ENCODE measurements at regions not wholly inside any gene's neighbourhood (a gene's known extent, or its start where the extent isn't known, plus 50 kb on each side); places are given as distances from the start of the nearest gene placed in this dataset.

DNA sequence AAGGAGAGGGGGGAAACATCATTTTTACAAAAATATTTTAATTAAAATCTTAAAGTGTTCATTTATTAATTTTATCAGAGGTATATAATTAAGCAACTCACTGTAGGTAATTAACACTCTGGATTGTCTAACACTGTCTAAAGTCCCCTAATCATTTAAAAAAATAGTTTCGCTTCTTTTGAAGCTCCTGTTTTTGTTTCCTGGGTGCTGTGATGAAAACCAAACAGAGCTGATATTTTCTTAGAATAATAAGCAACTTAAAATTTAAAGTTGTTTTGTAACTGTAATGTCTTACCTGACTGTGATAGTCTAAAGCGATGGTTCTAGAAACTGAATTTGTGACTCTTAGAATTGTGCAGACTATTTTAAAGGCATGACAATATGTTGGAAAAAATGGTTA, 961.0 kb downstream of the GATA3 start:
- no peak for TF ChIP-seq CTCF (IDR thresholded peaks at IDR 0.05)
- Mint-ChIP-seq H3K9me3 (no peaks in the 10 kb centered on the region), H3K4me3 (no peak overlapping the region), H3K27ac (no peak overlapping the region), H3K27me3 (ENCODE audit: low read depth in 2 of 2) (peaks cover 9 to 16% of the 10 kb centered on the region in 2 donors), H3K36me3 (no peaks in the 10 kb centered on the region), H3K4me1 (no peaks in the 10 kb centered on the region)
- no peak overlapping the region for H3K4me3 ChIP-seq (ENCODE audit: low read length)
- DNase-seq (no peak), ATAC-seq (no peak)
- H3K4me1 ChIP-seq (ENCODE audit: control insufficient read depth, insufficient read depth, low read length), result no peaks in the 10 kb centered on the region
- H3K36me3 ChIP-seq (ENCODE audit: control insufficient read depth, insufficient read depth, low read length), result no peaks in the 10 kb centered on the region
- H3K9me3 ChIP-seq (ENCODE audit: control insufficient read depth, insufficient read depth, low read length), result no peaks in the 10 kb centered on the region
- WGBS (ENCODE audit: insufficient coverage), result 91% methylated on average over 1 of the region's 2 CpGs
- no peaks in the 10 kb centered on the region for H3K27me3 ChIP-seq (ENCODE audit: control insufficient read depth, insufficient read depth, low read length)
- intact Hi-C loops (cut with micrococcal nuclease), result no loop called here
- no peak overlapping the region for H3K27ac ChIP-seq (ENCODE audit: low read length)

GRCh38 chr10:9016930-9017329, 962.4 kb downstream of the GATA3 start:
- H3K4me1 Mint-ChIP-seq, result no peaks in the 10 kb centered on the region
- 83% methylated on average over 4 of the region's 4 CpGs for WGBS (ENCODE audit: insufficient coverage)
- H3K27me3 ChIP-seq (ENCODE audit: control insufficient read depth, insufficient read depth, low read length), result no peaks in the 10 kb centered on the region
- H3K27ac Mint-ChIP-seq, result no peak overlapping the region
- no peaks in the 10 kb centered on the region for H3K9me3 Mint-ChIP-seq
- no peak for DNase-seq
- intact Hi-C loops (cut with micrococcal nuclease), result no loop called here
- no peak for ATAC-seq
- no peak overlapping the region for H3K27ac ChIP-seq (ENCODE audit: low read length)
- no peak for TF ChIP-seq CTCF (IDR thresholded peaks at IDR 0.05)
- H3K4me3 Mint-ChIP-seq, result no peak overlapping the region
- no peaks in the 10 kb centered on the region for H3K36me3 Mint-ChIP-seq
- H3K4me3 ChIP-seq (ENCODE audit: low read length), result no peak overlapping the region
- no peaks in the 10 kb centered on the region for H3K9me3 ChIP-seq (ENCODE audit: control insufficient read depth, insufficient read depth, low read length)
- H3K27me3 Mint-ChIP-seq (ENCODE audit: low read depth in 2 of 2), result peaks cover 15 to 24% of the 10 kb centered on the region in 2 donors
- no peaks in the 10 kb centered on the region for H3K36me3 ChIP-seq (ENCODE audit: control insufficient read depth, insufficient read depth, low read length)
- H3K4me1 ChIP-seq (ENCODE audit: control insufficient read depth, insufficient read depth, low read length), result no peaks in the 10 kb centered on the region

DNA sequence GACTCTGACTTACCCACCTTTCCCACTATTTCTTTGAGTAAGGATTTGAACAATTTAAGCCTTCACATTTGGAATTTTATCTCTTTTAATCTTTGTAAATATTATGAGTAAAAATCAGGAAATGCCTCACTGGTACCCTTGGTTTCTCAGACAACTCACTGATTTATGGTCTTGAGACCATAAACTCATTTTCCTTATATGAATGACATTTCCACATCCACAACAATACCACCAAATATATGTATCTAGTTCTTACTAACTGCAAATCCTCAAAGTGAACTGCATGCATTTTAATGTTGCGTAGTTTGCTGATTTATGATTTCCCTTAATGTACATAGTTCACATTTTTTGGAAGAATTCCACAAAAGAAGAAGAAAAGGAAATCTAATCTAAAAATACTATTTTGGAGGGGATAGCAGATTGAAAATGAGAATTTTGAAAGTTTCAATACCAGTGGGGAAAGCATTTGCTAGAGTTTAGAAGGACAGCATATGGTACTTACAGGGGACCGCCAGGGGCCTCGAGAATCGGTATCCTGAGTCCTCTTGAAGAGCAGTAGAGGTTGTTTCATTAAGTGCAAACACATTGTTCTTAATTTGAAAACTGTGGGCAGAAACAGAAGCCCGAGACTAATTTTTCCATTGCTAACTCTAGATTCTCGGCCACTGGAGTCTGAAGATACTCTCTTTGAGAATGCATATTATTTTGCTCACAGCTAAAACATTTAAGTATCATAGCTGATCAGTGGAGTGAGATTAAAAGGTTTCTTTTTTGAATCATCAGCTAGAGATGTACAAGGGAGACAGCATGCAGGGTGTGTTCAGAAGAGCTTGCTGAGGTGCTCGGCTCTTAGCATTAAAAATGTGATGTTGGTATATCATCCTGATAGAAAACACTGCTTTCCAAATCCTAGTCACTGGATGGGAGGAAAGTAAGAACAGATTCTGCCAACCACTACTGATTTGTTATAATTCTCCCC, 964.0 kb downstream of the GATA3 start:
- WGBS (ENCODE audit: insufficient coverage), result 86% methylated on average over 5 of the region's 7 CpGs
- no peak for TF ChIP-seq CTCF (IDR thresholded peaks at IDR 0.05)
- ATAC-seq, result no peak
- H3K4me1 Mint-ChIP-seq, result no peaks in the 10 kb centered on the region
- intact Hi-C loops (cut with micrococcal nuclease), result no loop called here
- H3K9me3 Mint-ChIP-seq, result no peaks in the 10 kb centered on the region
- DNase-seq, result no peak
- no peaks in the 10 kb centered on the region for H3K36me3 Mint-ChIP-seq
- no peaks in the 10 kb centered on the region for H3K27me3 ChIP-seq (ENCODE audit: control insufficient read depth, insufficient read depth, low read length)
- no peak overlapping the region for H3K27ac Mint-ChIP-seq
- no peaks in the 10 kb centered on the region for H3K4me1 ChIP-seq (ENCODE audit: control insufficient read depth, insufficient read depth, low read length)
- H3K36me3 ChIP-seq (ENCODE audit: control insufficient read depth, insufficient read depth, low read length), result no peaks in the 10 kb centered on the region
- no peaks in the 10 kb centered on the region for H3K9me3 ChIP-seq (ENCODE audit: control insufficient read depth, insufficient read depth, low read length)
- no peak overlapping the region for H3K4me3 Mint-ChIP-seq
- H3K4me3 ChIP-seq (ENCODE audit: low read length), result no peak overlapping the region
- H3K27ac ChIP-seq (ENCODE audit: low read length), result no peak overlapping the region
- peaks cover 15 to 24% of the 10 kb centered on the region in 2 donors for H3K27me3 Mint-ChIP-seq (ENCODE audit: low read depth in 2 of 2)
